ENCODE measurements at regions not wholly inside any gene's neighbourhood (a gene's known extent, or its start where the extent isn't known, plus 50 kb on each side); places are given as distances from the start of the nearest gene placed in this dataset.

GRCh38 chr20:63090682-63091571, 84.2 kb upstream of the BHLHE23 start:
- no peak for TF ChIP-seq CTCF (IDR thresholded peaks at IDR 0.05)
- Histone ChIP-seq H3K4me3 (ENCODE audit: low read length) (no peak overlapping the region), H3K27me3 (ENCODE audit: control insufficient read depth in 1 of 2, insufficient read depth in 2 of 2, low read length in 2 of 2) (peaks cover 16 to 24% of the 10 kb centered on the region in 2 experiments), H3K4me1 (ENCODE audit: insufficient read depth, low read length) (no peaks in the 10 kb centered on the region), H3K36me3 (ENCODE audit: insufficient read depth, low read length) (no peaks in the 10 kb centered on the region), H3K27ac (ENCODE audit: low read depth in 1 of 2, low read length in 2 of 2) (no peak overlapping the region), H3K9me3 (ENCODE audit: control insufficient read depth in 1 of 2, insufficient read depth in 1 of 2, low read length in 2 of 2) (peaks cover 0 to 27% of the 10 kb centered on the region in 2 experiments)
- H3K36me3 Mint-ChIP-seq (ENCODE audit: low read depth), result no peaks in the 10 kb centered on the region
- ChIA-PET CTCF (no interaction called here), POLR2A (no interaction called here)
- H3K27me3 Mint-ChIP-seq, result peaks cover 43% of the 10 kb centered on the region
- H3K9me3 Mint-ChIP-seq, result no peaks in the 10 kb centered on the region
- DNase-seq, result peak in 1 of 14 experiments; percentile 27
- intact Hi-C loops (cut with DNase I, micrococcal nuclease), result no loop called here
- H3K4me1 Mint-ChIP-seq (ENCODE audit: low read depth), result no peaks in the 10 kb centered on the region
- no peak overlapping the region for H3K4me3 Mint-ChIP-seq
- H3K27ac Mint-ChIP-seq, result no peak overlapping the region
- ATAC-seq (ENCODE audit: poor library complexity), result no peak

GRCh38 chr20:63090052-63090451, 83.3 kb upstream of the BHLHE23 start:
- Mint-ChIP-seq H3K36me3 (ENCODE audit: low read depth) (no peaks in the 10 kb centered on the region), H3K27me3 (peaks cover 48% of the 10 kb centered on the region), H3K9me3 (no peaks in the 10 kb centered on the region), H3K27ac (no peak overlapping the region), H3K4me1 (ENCODE audit: low read depth) (no peaks in the 10 kb centered on the region), H3K4me3 (no peak overlapping the region)
- DNase-seq (no peak), ATAC-seq (ENCODE audit: poor library complexity) (no peak)
- Histone ChIP-seq H3K27me3 (ENCODE audit: control insufficient read depth in 1 of 2, insufficient read depth in 2 of 2, low read length in 2 of 2) (peaks cover 16 to 28% of the 10 kb centered on the region in 2 experiments), H3K4me1 (ENCODE audit: insufficient read depth, low read length) (no peaks in the 10 kb centered on the region), H3K4me3 (ENCODE audit: low read length) (no peak overlapping the region), H3K9me3 (ENCODE audit: control insufficient read depth in 1 of 2, insufficient read depth in 1 of 2, low read length in 2 of 2) (peaks cover 0 to 27% of the 10 kb centered on the region in 2 experiments), H3K27ac (ENCODE audit: low read depth in 1 of 2, low read length in 2 of 2) (no peak overlapping the region), H3K36me3 (ENCODE audit: insufficient read depth, low read length) (no peaks in the 10 kb centered on the region)
- CTCF ChIA-PET, result no interaction called here
- intact Hi-C loops (cut with DNase I, micrococcal nuclease), result no loop called here
- POLR2A ChIA-PET, result no interaction called here
- TF ChIP-seq CTCF (IDR thresholded peaks at IDR 0.05), result no peak

- intact Hi-C loops (cut with DNase I, micrococcal nuclease), result no loop called here
- Histone ChIP-seq H3K9me3 (ENCODE audit: control insufficient read depth in 1 of 2, insufficient read depth in 1 of 2, low read length in 2 of 2) (peaks cover 0 to 32% of the 10 kb centered on the region in 2 experiments), H3K36me3 (ENCODE audit: insufficient read depth, low read length) (no peaks in the 10 kb centered on the region), H3K4me3 (ENCODE audit: low read length) (no peak overlapping the region), H3K4me1 (ENCODE audit: insufficient read depth, low read length) (no peaks in the 10 kb centered on the region), H3K27me3 (ENCODE audit: control insufficient read depth in 1 of 2, insufficient read depth in 2 of 2, low read length in 2 of 2) (peaks cover 16 to 30% of the 10 kb centered on the region in 2 experiments), H3K27ac (ENCODE audit: low read depth in 1 of 2, low read length in 2 of 2) (no peak overlapping the region)
- no peak for TF ChIP-seq CTCF (IDR thresholded peaks at IDR 0.05)
- DNase-seq (peak in 1 of 14 experiments; percentile 12), ATAC-seq (ENCODE audit: poor library complexity) (no peak)
- H3K27me3 Mint-ChIP-seq, result peaks cover 48% of the 10 kb centered on the region
- H3K4me1 Mint-ChIP-seq (ENCODE audit: low read depth), result no peaks in the 10 kb centered on the region
- ChIA-PET POLR2A (no interaction called here), CTCF (no interaction called here)
- no peaks in the 10 kb centered on the region for H3K36me3 Mint-ChIP-seq (ENCODE audit: low read depth)
- H3K9me3 Mint-ChIP-seq, result no peaks in the 10 kb centered on the region
- no peak overlapping the region for H3K4me3 Mint-ChIP-seq
- no peak overlapping the region for H3K27ac Mint-ChIP-seq
These were observed 82.5 kb upstream of the BHLHE23 start for GRCh38 chr20:63089051-63089907.

Data from CD4-positive, alpha-beta T cell (primary cell).